HUES48 (cell line): ENCODE measurements at regions not wholly inside any gene's neighbourhood (a gene's known extent, or its start where the extent isn't known, plus 50 kb on each side); places are given as distances from the start of the nearest gene placed in this dataset.

Source experiments
- H3K27ac ChIP-seq: one replicate; pipeline ENCODE4 v1.7.0; 2013; ENCODE audit warnings: low read depth, low read length, inconsistent platforms
- H3K27me3 ChIP-seq: 2 replicates; pipeline ENCODE4 v1.6.1; 2013; ENCODE audit warnings: mild to moderate bottlenecking, low read length; ENCODE audit not compliant: control insufficient read depth, insufficient read depth
- H3K36me3 ChIP-seq: 2 replicates; pipeline ENCODE4 v1.6.1; 2013; ENCODE audit warnings: low read length; ENCODE audit not compliant: control insufficient read depth, insufficient read depth
- H3K4me1 ChIP-seq: 2 replicates; pipeline ENCODE4 v1.6.1; 2013; ENCODE audit warnings: mild to moderate bottlenecking, low read length; ENCODE audit not compliant: control insufficient read depth, insufficient read depth
- H3K4me3 ChIP-seq: 2 replicates; pipeline ENCODE4 v1.5.1; 2013; ENCODE audit warnings: mild to moderate bottlenecking, low read depth, low read length
- H3K9ac ChIP-seq: 2 replicates; pipeline ENCODE4 v1.6.1; 2013; ENCODE audit warnings: mild to moderate bottlenecking, low read depth, low read length, moderate library complexity
- H3K9me3 ChIP-seq: 2 replicates; pipeline ENCODE4 v1.6.1; 2013; ENCODE audit warnings: low read length; ENCODE audit not compliant: control insufficient read depth, insufficient read depth

GRCh38 chr2:60292242-60292641, 261.2 kb downstream of the BCL11A start:
- Histone ChIP-seq H3K9me3 (no peaks in the 10 kb centered on the region), H3K27ac (no peak overlapping the region), H3K9ac (no peak overlapping the region), H3K4me1 (0 out of 2 replicates have a peak, but pooled peaks cover 4% of the 10 kb centered on the region), H3K36me3 (no peaks in the 10 kb centered on the region), H3K4me3 (no peak overlapping the region), H3K27me3 (no peaks in the 10 kb centered on the region)

DNA sequence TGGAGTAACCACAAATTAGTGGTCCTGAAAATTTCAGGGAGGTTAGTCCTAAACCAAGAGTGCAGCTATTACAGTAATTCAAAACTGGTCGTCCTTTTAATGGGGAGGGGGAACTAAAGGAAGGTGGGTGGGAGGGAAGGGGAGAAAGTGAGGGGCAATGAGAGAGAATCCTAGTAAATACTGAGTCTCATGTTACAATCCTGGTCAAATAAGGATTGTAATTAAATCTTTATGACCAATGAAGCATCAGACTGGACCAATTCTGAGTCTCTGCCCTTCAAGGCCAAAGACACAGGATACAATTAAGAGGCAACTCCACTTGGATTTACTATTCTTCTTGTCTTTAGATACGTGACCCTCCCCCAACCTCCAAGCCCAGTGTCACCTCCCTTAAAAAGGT, 262.9 kb downstream of the BCL11A start:
- no peak overlapping the region for H3K9ac ChIP-seq
- 0 out of 2 replicates have a peak, but pooled peaks cover 4% of the 10 kb centered on the region for H3K4me1 ChIP-seq
- no peak overlapping the region for H3K4me3 ChIP-seq

GRCh38 chr2:60285626-60286316, 267.7 kb downstream of the BCL11A start:
- H3K4me3 ChIP-seq = no peak overlapping the region
- H3K36me3 ChIP-seq = no peaks in the 10 kb centered on the region
- no peaks in the 10 kb centered on the region for H3K27me3 ChIP-seq
- no peak overlapping the region for H3K9ac ChIP-seq
- H3K9me3 ChIP-seq = no peaks in the 10 kb centered on the region
- 0 out of 2 replicates have a peak, but pooled peaks cover under 1% of the 10 kb centered on the region for H3K4me1 ChIP-seq
- no peak overlapping the region for H3K27ac ChIP-seq

More for the DNA sequence above, 262.9 kb downstream of the BCL11A start:
- Histone ChIP-seq H3K36me3 (no peaks in the 10 kb centered on the region), H3K9me3 (no peaks in the 10 kb centered on the region), H3K27ac (no peak overlapping the region), H3K27me3 (no peaks in the 10 kb centered on the region)

- no peak overlapping the region for H3K9ac ChIP-seq
- H3K27ac ChIP-seq = no peak overlapping the region
- no peak overlapping the region for H3K4me3 ChIP-seq
- no peaks in the 10 kb centered on the region for H3K27me3 ChIP-seq
- H3K36me3 ChIP-seq = no peaks in the 10 kb centered on the region
- no peaks in the 10 kb centered on the region for H3K4me1 ChIP-seq
- H3K9me3 ChIP-seq = no peaks in the 10 kb centered on the region
Measured at GRCh38 chr2:60283626-60284025, 269.8 kb downstream of the BCL11A start.

GRCh38 chr2:60282886-60283285, 270.6 kb downstream of the BCL11A start:
- H3K36me3 ChIP-seq = no peaks in the 10 kb centered on the region
- H3K4me3 ChIP-seq = no peak overlapping the region
- no peaks in the 10 kb centered on the region for H3K9me3 ChIP-seq
- no peaks in the 10 kb centered on the region for H3K27me3 ChIP-seq
- H3K4me1 ChIP-seq = no peaks in the 10 kb centered on the region
- H3K9ac ChIP-seq = no peak overlapping the region
- H3K27ac ChIP-seq = no peak overlapping the region

- H3K4me3 ChIP-seq = no peak overlapping the region
- no peak overlapping the region for H3K27ac ChIP-seq
- no peaks in the 10 kb centered on the region for H3K36me3 ChIP-seq
- H3K4me1 ChIP-seq = no peaks in the 10 kb centered on the region
- H3K9me3 ChIP-seq = no peaks in the 10 kb centered on the region
- no peak overlapping the region for H3K9ac ChIP-seq
- no peaks in the 10 kb centered on the region for H3K27me3 ChIP-seq
Measured at GRCh38 chr2:60281730-60282129, 271.7 kb downstream of the BCL11A start.

- no peak overlapping the region for H3K27ac ChIP-seq
- H3K36me3 ChIP-seq = no peaks in the 10 kb centered on the region
- no peak overlapping the region for H3K4me3 ChIP-seq
- no peaks in the 10 kb centered on the region for H3K4me1 ChIP-seq
- H3K27me3 ChIP-seq = no peaks in the 10 kb centered on the region
- H3K9me3 ChIP-seq = no peaks in the 10 kb centered on the region
- H3K9ac ChIP-seq = no peak overlapping the region
Measured at GRCh38 chr2:60280238-60280637, 273.2 kb downstream of the BCL11A start.

DNA sequence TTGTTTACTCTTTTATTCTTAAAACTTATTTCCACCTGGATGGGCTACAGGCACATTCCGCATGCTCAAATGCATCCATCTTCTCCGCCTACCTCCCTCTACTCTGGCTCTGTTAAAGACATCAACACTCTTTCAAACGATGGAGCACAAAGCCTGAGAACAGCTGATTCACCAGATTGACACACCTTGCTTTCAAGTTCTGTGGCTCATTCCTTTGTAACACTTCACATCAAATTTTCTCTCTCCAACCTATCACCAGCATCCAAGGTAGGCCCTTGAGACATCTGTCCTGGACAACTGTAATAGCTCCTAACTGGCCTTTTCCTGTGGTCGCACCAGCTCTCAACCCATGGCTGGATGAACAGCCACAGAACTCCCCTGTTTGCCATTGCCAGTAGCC, 274.5 kb downstream of the BCL11A start:
- Histone ChIP-seq H3K4me3 (no peak overlapping the region), H3K9ac (no peak overlapping the region), H3K27ac (no peak overlapping the region), H3K36me3 (no peaks in the 10 kb centered on the region), H3K9me3 (0 out of 2 replicates have a peak, but pooled peaks cover 4% of the 10 kb centered on the region), H3K27me3 (no peaks in the 10 kb centered on the region), H3K4me1 (no peaks in the 10 kb centered on the region)

DNA sequence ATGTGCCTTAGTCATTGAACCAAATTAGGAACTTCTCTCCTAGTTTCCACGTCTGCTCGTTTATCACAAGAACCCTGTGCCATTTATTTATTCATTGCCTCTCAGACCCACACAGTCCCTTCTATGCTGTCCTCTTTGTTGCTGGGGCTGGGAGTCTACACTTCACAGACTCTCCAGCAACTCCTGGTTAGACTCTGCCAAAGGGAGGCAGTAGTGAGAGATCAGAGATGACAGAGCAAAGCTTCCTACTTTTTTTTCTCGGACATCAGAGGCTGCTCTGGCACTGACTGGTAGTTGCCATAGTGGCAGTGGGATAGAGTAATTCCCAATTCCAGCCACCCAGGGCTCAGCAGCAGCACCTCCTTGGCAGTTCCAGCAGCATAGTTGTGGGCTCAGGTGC, 277.5 kb downstream of the BCL11A start:
- Histone ChIP-seq H3K36me3 (no peaks in the 10 kb centered on the region), H3K27ac (no peak overlapping the region), H3K27me3 (no peaks in the 10 kb centered on the region), H3K9me3 (0 out of 2 replicates have a peak, but pooled peaks cover 4% of the 10 kb centered on the region), H3K9ac (no peak overlapping the region), H3K4me3 (no peak overlapping the region), H3K4me1 (no peaks in the 10 kb centered on the region)

DNA sequence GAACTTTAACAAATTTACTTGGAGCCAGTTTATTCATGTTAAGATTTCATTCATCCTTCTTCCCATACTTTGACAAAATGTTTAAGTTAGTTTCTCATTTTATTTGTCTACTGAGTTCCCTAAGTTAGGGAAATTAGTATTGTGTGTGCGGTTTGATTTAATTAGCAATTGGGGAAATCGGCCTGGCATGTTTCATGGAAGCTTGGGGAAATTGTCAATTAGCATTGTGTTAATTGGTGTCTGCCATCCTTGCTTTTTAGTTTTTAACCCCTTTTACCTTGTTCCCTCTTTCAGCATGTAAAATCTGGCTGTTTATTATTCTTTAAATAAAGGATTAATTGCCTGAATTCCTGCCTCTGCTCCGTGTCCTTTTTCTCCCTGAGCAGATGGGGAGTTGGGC, 279.6 kb downstream of the BCL11A start:
- Histone ChIP-seq H3K27me3 (no peaks in the 10 kb centered on the region), H3K4me1 (no peaks in the 10 kb centered on the region), H3K9ac (no peak overlapping the region), H3K9me3 (0 out of 2 replicates have a peak, but pooled peaks cover 4% of the 10 kb centered on the region), H3K4me3 (no peak overlapping the region), H3K27ac (no peak overlapping the region), H3K36me3 (no peaks in the 10 kb centered on the region)

DNA sequence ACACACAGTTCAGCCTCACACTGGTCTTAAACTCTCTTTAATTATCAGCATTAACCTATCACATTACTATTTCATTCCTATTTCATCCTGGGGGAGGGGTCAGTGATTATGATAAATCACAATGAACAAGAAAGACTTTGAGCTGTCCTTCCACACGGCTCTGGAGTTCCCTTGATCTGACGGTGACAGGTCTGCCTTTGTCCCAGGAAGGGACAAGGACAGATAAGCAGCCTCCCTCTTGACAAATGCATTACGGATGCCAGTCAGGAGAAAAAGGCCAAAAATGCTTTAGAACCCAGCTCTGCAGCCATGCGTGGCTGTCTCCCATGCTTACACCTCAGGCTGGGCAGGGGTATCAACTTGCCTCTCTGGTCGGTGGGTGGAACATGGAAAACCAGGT, 281.7 kb downstream of the BCL11A start:
- 0 out of 2 replicates have a peak, but pooled peaks cover 4% of the 10 kb centered on the region for H3K9me3 ChIP-seq
- H3K4me1 ChIP-seq = no peaks in the 10 kb centered on the region
- no peak overlapping the region for H3K4me3 ChIP-seq
- no peak overlapping the region for H3K9ac ChIP-seq
- H3K36me3 ChIP-seq = no peaks in the 10 kb centered on the region
- H3K27ac ChIP-seq = no peak overlapping the region
- no peaks in the 10 kb centered on the region for H3K27me3 ChIP-seq
